ENCODE measurements at regions not wholly inside any gene's neighbourhood (a gene's known extent, or its start where the extent isn't known, plus 50 kb on each side); places are given as distances from the start of the nearest gene placed in this dataset.

- TF ChIP-seq, protein P1, sequence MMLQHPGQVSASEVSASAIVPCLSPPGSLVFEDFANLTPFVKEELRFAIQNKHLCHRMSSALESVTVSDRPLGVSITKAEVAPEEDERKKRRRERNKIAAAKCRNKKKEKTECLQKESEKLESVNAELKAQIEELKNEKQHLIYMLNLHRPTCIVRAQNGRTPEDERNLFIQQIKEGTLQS (IDR thresholded peaks at IDR 0.05; ENCODE audit: borderline replicate concordance, extremely low read depth, low read depth, low read length), result no peak
These were observed 395.4 kb downstream of the GATA3 start (continued) for GRCh38 chr10:8449909-8450308.

DNA sequence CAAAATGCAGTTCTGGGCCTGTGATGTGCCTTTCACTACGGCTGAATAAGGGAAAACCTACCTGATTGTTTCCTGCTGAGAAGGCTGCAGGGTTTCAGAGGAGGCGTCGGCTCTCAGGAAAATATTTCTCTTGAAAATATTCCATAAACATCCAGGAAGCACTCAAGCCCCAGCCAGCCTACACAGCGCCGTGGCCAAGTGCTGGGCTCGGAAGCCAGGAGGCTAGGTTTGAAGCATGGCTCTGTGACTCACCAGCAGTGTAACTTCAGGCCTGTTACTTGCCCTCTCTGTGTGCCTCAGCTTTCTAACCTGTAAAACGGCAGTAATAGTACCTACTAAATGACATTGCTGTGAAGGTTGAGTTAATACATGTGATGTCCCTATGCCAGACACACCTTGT lies 399.1 kb downstream of the GATA3 start:
- ChIA-PET RAD21 (ENCODE audit: unreplicated experiment) (no interaction called here), SMC1A (ENCODE audit: uncharacterized antibody, unreplicated experiment) (no interaction called here), POLR2A (interaction anchor here (0.6 kb wide), 1 partner anchor 295 kb away, joined by 3 read pairs; no protein-coding TSS in a partner anchor), CTCF (no interaction called here)
- 37% methylated on average over 7 of the region's 7 CpGs for WGBS (ENCODE audit: insufficient coverage, insufficient replicate concordance, low lambda C conversion rate, missing lambda C conversion rate)
- Histone ChIP-seq H2AFZ (ENCODE audit: control insufficient read depth, low read depth, low read length) (no peak overlapping the region), H3K9ac (ENCODE audit: control insufficient read depth, insufficient read depth, low read length) (no peak overlapping the region), H3K4me2 (ENCODE audit: control insufficient read depth, insufficient read depth) (no peak overlapping the region), H3K4me3 (no peak overlapping the region), H3K9me3 (replicated peaks; ENCODE audit: control insufficient read depth, insufficient read depth, low read length) (no peaks in the 10 kb centered on the region), H4K20me1 (ENCODE audit: control insufficient read depth, insufficient read depth) (no peaks in the 10 kb centered on the region), H3K4me1 (ENCODE audit: control insufficient read depth, insufficient read depth, low read length) (no peaks in the 10 kb centered on the region), H3K36me3 (ENCODE audit: control insufficient read depth in 2 of 2, insufficient read depth in 2 of 2, low read length in 1 of 2) (no peaks in the 10 kb centered on the region), H3K27ac (ENCODE audit: control insufficient read depth, insufficient read depth) (no peak overlapping the region), H3K27me3 (replicated peaks in 1 of 2; ENCODE audit: control insufficient read depth in 2 of 2, insufficient read depth in 2 of 2, low read length in 1 of 2) (no peaks in the 10 kb centered on the region), H3K79me2 (ENCODE audit: control insufficient read depth, insufficient read depth, low read length) (no peaks in the 10 kb centered on the region)
- BruUV-seq (replicated peaks), result no TSS peak
- FAIRE-seq (no peak), DNase-seq (ENCODE audit: low read depth, low spot score) (no peak), ATAC-seq (no peak)
- TF ChIP-seq POU2F2 (IDR thresholded peaks at IDR 0.05; ENCODE audit: borderline replicate concordance, low read depth, low read length) (no peak), EZH2 (IDR thresholded peaks at IDR 0.05; ENCODE audit: borderline replicate concordance, control insufficient read depth, low read depth, low read length) (no peak), PRDM15 (CRISPR knock-in tag; IDR thresholded peaks at IDR 0.05) (no peak), TBL1XR1 (IDR thresholded peaks at IDR 0.05; ENCODE audit: low read depth, low read length) (no peak), NFIC (IDR thresholded peaks at IDR 0.05; ENCODE audit: low read depth, low read length) (no peak), EP300 (IDR thresholded peaks at IDR 0.05; ENCODE audit: borderline replicate concordance in 1 of 2, control insufficient read depth in 1 of 2, low read depth in 2 of 2, low read length in 2 of 2) (no peak), RCOR1 (conservative IDR thresholded peaks at IDR 0.05; ENCODE audit: low read depth, low read length) (no peak), SMARCA5 (IDR thresholded peaks at IDR 0.05) (no peak), BACH1 (IDR thresholded peaks at IDR 0.05; ENCODE audit: borderline replicate concordance) (no peak)
- TF ChIP-seq, protein P2, sequence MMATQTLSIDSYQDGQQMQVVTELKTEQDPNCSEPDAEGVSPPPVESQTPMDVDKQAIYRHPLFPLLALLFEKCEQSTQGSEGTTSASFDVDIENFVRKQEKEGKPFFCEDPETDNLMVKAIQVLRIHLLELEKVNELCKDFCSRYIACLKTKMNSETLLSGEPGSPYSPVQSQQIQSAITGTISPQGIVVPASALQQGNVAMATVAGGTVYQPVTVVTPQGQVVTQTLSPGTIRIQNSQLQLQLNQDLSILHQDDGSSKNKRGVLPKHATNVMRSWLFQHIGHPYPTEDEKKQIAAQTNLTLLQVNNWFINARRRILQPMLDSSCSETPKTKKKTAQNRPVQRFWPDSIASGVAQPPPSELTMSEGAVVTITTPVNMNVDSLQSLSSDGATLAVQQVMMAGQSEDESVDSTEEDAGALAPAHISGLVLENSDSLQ (IDR thresholded peaks at IDR 0.05), result no peak
- intact Hi-C loops (cut with micrococcal nuclease; ENCODE audit: unreplicated experiment), result no loop called here
- in situ Hi-C loops (cut with MboI), result no loop called here
